Erythroblast (primary cell): ENCODE measurements at regions not wholly inside any gene's neighbourhood (a gene's known extent, or its start where the extent isn't known, plus 50 kb on each side); places are given as distances from the start of the nearest gene placed in this dataset.
"Not testable (repeated sequence)": the region's sequence is repeated elsewhere in the genome, so short reads cannot be mapped to it uniquely, and the experiment has no call there.

ENCODE experiments used
- GATA1 ChIP-seq: IDR thresholded peaks from 2 replicates; pipeline ENCODE4 v1.6.1; 2011; ENCODE audit warnings: low read depth, mild to moderate bottlenecking, control low read depth, low read length, moderate library complexity
- POLR2A ChIP-seq: IDR thresholded peaks from 2 replicates; pipeline ENCODE4 v1.6.1; 2011; ENCODE audit warnings: mild to moderate bottlenecking, low read length

DNA sequence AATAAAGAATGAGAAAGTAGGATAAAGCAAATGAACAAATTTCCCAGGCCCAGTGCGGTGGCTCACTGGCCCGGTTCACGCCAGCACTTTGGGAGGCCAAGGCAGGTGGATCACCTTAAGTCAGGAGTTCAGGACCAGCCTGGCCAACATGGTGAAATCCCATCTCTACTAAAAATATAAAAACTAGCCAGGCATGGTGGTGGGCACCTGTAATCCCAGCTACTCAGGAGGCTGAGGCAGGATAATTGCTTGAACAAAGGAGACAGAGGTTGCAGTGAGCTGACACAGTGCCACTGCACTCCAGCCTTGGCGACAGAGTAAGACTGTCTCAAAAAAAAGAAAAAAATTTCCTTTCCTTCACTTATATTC lies 104.5 kb upstream of the PRSS16 start:
- TF ChIP-seq POLR2A, GATA1: not testable (repeated sequence)
